ENCODE measurements at regions not wholly inside any gene's neighbourhood (a gene's known extent, or its start where the extent isn't known, plus 50 kb on each side); places are given as distances from the start of the nearest gene placed in this dataset.

- TF ChIP-seq CTCF (conservative IDR thresholded peaks at IDR 0.05) (no peak), EZH2 (IDR thresholded peaks at IDR 0.05; ENCODE audit: low read depth) (no peak)
Measured at GRCh38 chr1:60461925-60462595, 388.5 kb upstream of the C1orf87 start.
